Neuronal stem cell (in vitro differentiated cells): ENCODE measurements at regions not wholly inside any gene's neighbourhood (a gene's known extent, or its start where the extent isn't known, plus 50 kb on each side); places are given as distances from the start of the nearest gene placed in this dataset.

Source experiments
- DNase-seq: peaks from one replicate; pipeline ENCODE4 v3.0.0-alpha.2; 2013; ENCODE audit warnings: low spot score
- H2AFZ ChIP-seq: one replicate; pipeline ENCODE4 v1.6.1; 2013; ENCODE audit warnings: mild to moderate bottlenecking, low read length, inconsistent platforms
- H2AK5ac ChIP-seq: 2 replicates; pipeline ENCODE4 v1.6.1; 2013; ENCODE audit warnings: low read depth, mild to moderate bottlenecking, inconsistent platforms, low read length, moderate library complexity, mixed read lengths
- H2BK120ac ChIP-seq: 2 replicates; pipeline ENCODE4 v1.6.1; 2013; ENCODE audit warnings: low read depth, mild to moderate bottlenecking, inconsistent platforms, low read length, moderate library complexity, mixed read lengths
- H2BK12ac ChIP-seq: one replicate; pipeline ENCODE4 v1.6.1; 2013; ENCODE audit warnings: low read length, inconsistent platforms
- H2BK15ac ChIP-seq: 2 replicates; pipeline ENCODE4 v1.6.1; 2013; ENCODE audit warnings: mild to moderate bottlenecking, low read length, inconsistent platforms, mixed read lengths
- H2BK5ac ChIP-seq: one replicate; pipeline ENCODE4 v1.6.1; 2013; ENCODE audit warnings: inconsistent platforms, mild to moderate bottlenecking, low read length, moderate library complexity
- H3K14ac ChIP-seq: one replicate; pipeline ENCODE4 v1.6.1; 2013; ENCODE audit warnings: low read length, inconsistent platforms
- H3K18ac ChIP-seq: 2 replicates; pipeline ENCODE4 v1.6.1; 2013; ENCODE audit warnings: low read length, inconsistent platforms
- H3K23ac ChIP-seq: 2 replicates; pipeline ENCODE4 v1.6.1; 2013; ENCODE audit warnings: low read depth, mild to moderate bottlenecking, mixed read lengths, low read length, inconsistent platforms; ENCODE audit not compliant: poor library complexity
- H3K27ac ChIP-seq: replicated peaks from 3 replicates; pipeline ENCODE4 v1.5.1; 2013; ENCODE audit warnings: low read length, inconsistent platforms
- H3K27me3 ChIP-seq, 3 experiments: 2 replicates each; pipeline ENCODE4 v1.6.1; 2013; ENCODE audit warnings: low read length in 3 of 3, mild to moderate bottlenecking in 2 of 3, inconsistent platforms in 1 of 3, low read depth in 1 of 3, mixed read lengths in 1 of 3, moderate library complexity in 1 of 3; ENCODE audit not compliant: control insufficient read depth in 3 of 3, insufficient read depth in 3 of 3
- H3K36me3 ChIP-seq, 2 donors: replicated peaks in 1 of 2; 2 replicates each; pipeline ENCODE4 v1.6.1; 2013; ENCODE audit warnings: low read length in 2 of 2; ENCODE audit not compliant: control insufficient read depth in 2 of 2, insufficient read depth in 2 of 2
- H3K4ac ChIP-seq: 2 replicates; pipeline ENCODE4 v1.6.1; 2013; ENCODE audit warnings: inconsistent platforms, mild to moderate bottlenecking, low read length, moderate library complexity
- H3K4me1 ChIP-seq, 2 donors: 1 replicate in 1 of 2; 2 replicates in 1 of 2; pipeline ENCODE4 v1.6.1; 2013; ENCODE audit warnings: low read length in 2 of 2, low read depth in 1 of 2; ENCODE audit not compliant: control insufficient read depth in 2 of 2, insufficient read depth in 1 of 2
- H3K4me2 ChIP-seq: one replicate; pipeline ENCODE4 v1.6.1; 2013; ENCODE audit warnings: mild to moderate bottlenecking, low read length, inconsistent platforms; ENCODE audit not compliant: insufficient read depth, poor library complexity, severe bottlenecking
- H3K4me3 ChIP-seq, 2 donors: 2 replicates each; pipeline ENCODE4 v1.5.1; 2013; ENCODE audit warnings: low read length in 2 of 2, mild to moderate bottlenecking in 2 of 2, inconsistent platforms in 1 of 2, moderate library complexity in 1 of 2
- H3K79me1 ChIP-seq: one replicate; pipeline ENCODE4 v1.6.1; 2013; ENCODE audit warnings: low read depth, mild to moderate bottlenecking, inconsistent platforms, low read length, moderate library complexity
- H3K9ac ChIP-seq: one replicate; pipeline ENCODE4 v1.6.1; 2013; ENCODE audit warnings: mild to moderate bottlenecking, low read depth, low read length, inconsistent platforms; ENCODE audit not compliant: poor library complexity
- H3K9me3 ChIP-seq, 2 donors: replicated peaks in 1 of 2; 2 replicates each; pipeline versions ENCODE3 to v1.6.1; 2013; ENCODE audit warnings: low read length in 2 of 2, mild to moderate bottlenecking in 2 of 2, inconsistent platforms in 1 of 2, low read depth in 1 of 2, mixed read lengths in 1 of 2, moderate library complexity in 1 of 2; ENCODE audit not compliant: control insufficient read depth in 2 of 2, insufficient read depth in 1 of 2
- H4K8ac ChIP-seq: one replicate; pipeline ENCODE4 v1.6.1; 2013; ENCODE audit warnings: low read depth, mild to moderate bottlenecking, inconsistent platforms, low read length, moderate library complexity
- H4K91ac ChIP-seq: one replicate; pipeline ENCODE4 v1.6.1; 2013; ENCODE audit warnings: low read length, low read depth, mild to moderate bottlenecking, inconsistent platforms; ENCODE audit not compliant: poor library complexity
- WGBS, 2 donors: extraction: QIAGEN DNeasy Blood & Tissue Kit; methylation state at CpG; one replicate each; pipeline ENCODE4 v1.1.7; 2013; ENCODE audit warnings: missing lambda C conversion rate in 2 of 2, mixed read lengths in 1 of 2; ENCODE audit not compliant: insufficient read length in 2 of 2, insufficient replicate concordance in 1 of 2; ENCODE audit errors: extremely low coverage in 2 of 2; 5-methylcytosine and 5-hydroxymethylcytosine counted together

DNA sequence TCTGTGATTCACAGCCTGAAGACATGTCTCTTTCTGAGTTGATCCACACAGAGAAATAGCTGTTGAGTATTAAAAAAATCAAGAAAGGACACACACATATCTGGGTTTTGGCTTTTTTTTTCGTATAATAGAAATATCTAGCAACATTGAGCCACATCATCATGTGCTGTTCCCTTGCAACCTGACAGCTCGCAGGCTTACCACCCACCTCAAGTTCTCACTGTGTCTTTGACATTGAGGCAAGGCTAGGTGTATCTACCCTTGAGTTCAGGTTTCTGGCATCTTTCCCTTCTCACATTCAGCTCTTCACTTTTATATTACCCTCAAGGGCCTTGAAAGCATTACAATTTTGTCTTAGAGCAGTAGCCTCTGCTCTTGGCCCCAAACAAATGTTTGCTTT is 490.3 kb upstream of the KIRREL3 start:
- Histone ChIP-seq H3K4me2 (no peak overlapping the region), H2BK5ac (no peak overlapping the region), H4K8ac (no peak overlapping the region), H3K4me3 (no peak overlapping the region), H3K9ac (no peak overlapping the region), H3K27me3 (no peaks in the 10 kb centered on the region), H3K23ac (no peak overlapping the region), H2AFZ (no peak overlapping the region), H3K9me3 (peaks cover 5 to 8% of the 10 kb centered on the region in 2 donors), H3K14ac (no peak overlapping the region), H3K36me3 (no peaks in the 10 kb centered on the region), H3K79me1 (no peaks in the 10 kb centered on the region), H2BK15ac (no peak overlapping the region), H3K4me1 (peaks cover 0 to 2% of the 10 kb centered on the region in 2 donors), H2BK12ac (no peak overlapping the region), H3K18ac (no peak overlapping the region), H4K91ac (no peak overlapping the region), H3K27ac (no peak overlapping the region), H3K4ac (no peak overlapping the region), H2AK5ac (no peak overlapping the region), H2BK120ac (no peak overlapping the region)
- DNase-seq = no peak
- no CpG with 5 or more reads among the region's 2 CpGs for WGBS, 2 donors

GRCh38 chr11:127485541-127485940 is 485.0 kb upstream of the KIRREL3 start:
- Histone ChIP-seq H2BK5ac (no peak overlapping the region), H3K27me3 (no peaks in the 10 kb centered on the region), H3K4me1 (peaks cover 0 to 2% of the 10 kb centered on the region in 2 donors), H3K23ac (no peak overlapping the region), H3K9ac (no peak overlapping the region), H2AK5ac (no peak overlapping the region), H3K14ac (no peak overlapping the region), H2BK15ac (no peak overlapping the region), H3K4me2 (no peak overlapping the region), H4K8ac (no peak overlapping the region), H2BK12ac (no peak overlapping the region), H3K4me3 (no peak overlapping the region), H3K27ac (no peak overlapping the region), H4K91ac (no peak overlapping the region), H3K36me3 (no peaks in the 10 kb centered on the region), H2BK120ac (no peak overlapping the region), H3K18ac (no peak overlapping the region), H2AFZ (no peak overlapping the region), H3K4ac (no peak overlapping the region), H3K9me3 (peaks cover 0 to 3% of the 10 kb centered on the region in 2 donors), H3K79me1 (no peaks in the 10 kb centered on the region)
- WGBS, 2 donors = no CpG with 5 or more reads among the region's 2 CpGs
- DNase-seq = no peak

- Histone ChIP-seq H3K18ac (no peak overlapping the region), H2AFZ (no peak overlapping the region), H3K9ac (no peak overlapping the region), H3K36me3 (no peaks in the 10 kb centered on the region), H3K4me3 (no peak overlapping the region), H4K91ac (no peak overlapping the region), H3K4ac (no peak overlapping the region), H2BK120ac (no peak overlapping the region), H2BK5ac (no peak overlapping the region), H3K23ac (no peak overlapping the region), H3K27me3 (no peaks in the 10 kb centered on the region), H2BK12ac (no peak overlapping the region), H3K14ac (no peak overlapping the region), H3K27ac (no peak overlapping the region), H3K4me1 (no peaks in the 10 kb centered on the region), H3K9me3 (no peaks in the 10 kb centered on the region), H3K79me1 (no peaks in the 10 kb centered on the region), H3K4me2 (no peak overlapping the region), H4K8ac (no peak overlapping the region), H2AK5ac (no peak overlapping the region), H2BK15ac (no peak overlapping the region)
- no CpG with 5 or more reads among the region's 1 CpG for WGBS, 2 donors
- DNase-seq = no peak
These were observed 480.8 kb upstream of the KIRREL3 start for GRCh38 chr11:127481391-127481790.

GRCh38 chr11:127478826-127479225 is 478.3 kb upstream of the KIRREL3 start:
- Histone ChIP-seq H3K14ac (no peak overlapping the region), H3K18ac (no peak overlapping the region), H3K79me1 (no peaks in the 10 kb centered on the region), H2BK120ac (no peak overlapping the region), H3K23ac (no peak overlapping the region), H4K91ac (no peak overlapping the region), H4K8ac (no peak overlapping the region), H2BK5ac (no peak overlapping the region), H3K4me2 (no peak overlapping the region), H3K9me3 (no peaks in the 10 kb centered on the region), H2BK15ac (no peak overlapping the region), H3K4me3 (no peak overlapping the region), H2AK5ac (no peak overlapping the region), H2AFZ (no peak overlapping the region), H3K9ac (no peak overlapping the region), H3K36me3 (no peaks in the 10 kb centered on the region), H3K27me3 (no peaks in the 10 kb centered on the region), H3K27ac (no peak overlapping the region), H3K4me1 (peaks cover 10 to 15% of the 10 kb centered on the region in 2 donors), H3K4ac (no peak overlapping the region), H2BK12ac (no peak overlapping the region)
- DNase-seq = no peak
- WGBS, 2 donors = no CpG with 5 or more reads among the region's 2 CpGs
